Stomach smooth muscle (tissue), 2 donors: ENCODE measurements at regions not wholly inside any gene's neighbourhood (a gene's known extent, or its start where the extent isn't known, plus 50 kb on each side); places are given as distances from the start of the nearest gene placed in this dataset.

Experiments
- H3K27ac ChIP-seq: one replicate; pipeline ENCODE4 v1.7.0; 2013; ENCODE audit warnings: mild to moderate bottlenecking, low read length, inconsistent platforms
- H3K27me3 ChIP-seq, 2 donors: one replicate each; pipeline ENCODE4 v1.7.0; 2013; ENCODE audit warnings: low read length in 2 of 2; ENCODE audit not compliant: insufficient read depth in 2 of 2, control insufficient read depth in 1 of 2
- H3K36me3 ChIP-seq, 2 donors: one replicate each; pipeline ENCODE4 v1.7.0; 2013; ENCODE audit warnings: low read length in 2 of 2; ENCODE audit not compliant: control insufficient read depth in 2 of 2, insufficient read depth in 2 of 2
- H3K4me1 ChIP-seq: one replicate; pipeline ENCODE4 v1.7.0; 2013; ENCODE audit warnings: low read length; ENCODE audit not compliant: control insufficient read depth, insufficient read depth
- H3K4me3 ChIP-seq, 2 donors: one replicate each; pipeline ENCODE4 v1.7.0; 2013; ENCODE audit warnings: low read length in 2 of 2
- H3K9ac ChIP-seq, 2 donors: one replicate each; pipeline ENCODE4 v1.7.0; 2013; ENCODE audit warnings: low read length in 2 of 2, mild to moderate bottlenecking in 1 of 2
- H3K9me3 ChIP-seq, 2 donors: one replicate each; pipeline ENCODE4 v1.7.0; 2013; ENCODE audit warnings: low read length in 2 of 2; ENCODE audit not compliant: control insufficient read depth in 2 of 2
- donor health status: healthy.
- donor health status: Pancreatic carcinoma.

GRCh38 chr17:53588317-53588716 lies 234.4 kb upstream of the KIF2B start:
- H3K36me3 ChIP-seq = no peaks in the 10 kb centered on the region
- no peak overlapping the region for H3K27ac ChIP-seq
- H3K9ac ChIP-seq = no peak overlapping the region
- H3K27me3 ChIP-seq = no peaks in the 10 kb centered on the region
- H3K9me3 ChIP-seq = no peaks in the 10 kb centered on the region
- no peak overlapping the region for H3K4me3 ChIP-seq
- H3K4me1 ChIP-seq = no peaks in the 10 kb centered on the region

- Histone ChIP-seq H3K36me3 (no peaks in the 10 kb centered on the region), H3K27me3 (no peaks in the 10 kb centered on the region), H3K4me1 (no peaks in the 10 kb centered on the region), H3K9me3 (no peaks in the 10 kb centered on the region), H3K4me3 (no peak overlapping the region), H3K9ac (no peak overlapping the region), H3K27ac (no peak overlapping the region)
Measured at GRCh38 chr17:53574038-53574437, 248.7 kb upstream of the KIF2B start.

GRCh38 chr17:53571342-53571741 lies 251.4 kb upstream of the KIF2B start:
- Histone ChIP-seq H3K9me3 (no peaks in the 10 kb centered on the region), H3K9ac (no peak overlapping the region), H3K27ac (no peak overlapping the region), H3K27me3 (no peaks in the 10 kb centered on the region), H3K4me1 (no peaks in the 10 kb centered on the region), H3K36me3 (no peaks in the 10 kb centered on the region), H3K4me3 (no peak overlapping the region)

DNA sequence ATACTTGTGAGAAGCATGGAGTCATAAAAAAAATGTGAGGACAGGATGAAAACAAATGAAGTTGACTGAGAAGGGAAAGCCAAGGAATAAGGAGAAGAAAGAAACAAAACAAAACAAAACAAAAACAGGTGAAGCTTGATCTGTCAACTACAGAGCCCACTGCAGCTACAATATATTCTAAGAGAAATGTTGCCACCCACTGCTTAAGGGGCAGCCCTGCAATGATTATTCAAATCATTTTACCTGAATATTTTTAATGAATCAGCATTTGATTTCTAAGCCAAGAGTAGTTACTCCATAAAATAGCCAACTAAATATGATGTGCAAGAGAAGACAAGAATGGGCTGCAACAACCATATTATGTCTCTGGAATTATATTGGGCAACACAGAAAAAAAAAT lies 252.0 kb upstream of the KIF2B start:
- Histone ChIP-seq H3K4me3 (no peak overlapping the region), H3K27me3 (no peaks in the 10 kb centered on the region), H3K4me1 (no peaks in the 10 kb centered on the region), H3K9ac (no peak overlapping the region), H3K27ac (no peak overlapping the region), H3K9me3 (no peaks in the 10 kb centered on the region), H3K36me3 (no peaks in the 10 kb centered on the region)

GRCh38 chr17:53560953-53561352 lies 261.8 kb upstream of the KIF2B start:
- H3K4me3 ChIP-seq = no peak overlapping the region
- H3K27me3 ChIP-seq = no peaks in the 10 kb centered on the region
- no peaks in the 10 kb centered on the region for H3K36me3 ChIP-seq
- H3K4me1 ChIP-seq = no peaks in the 10 kb centered on the region
- no peak overlapping the region for H3K27ac ChIP-seq
- H3K9me3 ChIP-seq = no peaks in the 10 kb centered on the region
- H3K9ac ChIP-seq = no peak overlapping the region

DNA sequence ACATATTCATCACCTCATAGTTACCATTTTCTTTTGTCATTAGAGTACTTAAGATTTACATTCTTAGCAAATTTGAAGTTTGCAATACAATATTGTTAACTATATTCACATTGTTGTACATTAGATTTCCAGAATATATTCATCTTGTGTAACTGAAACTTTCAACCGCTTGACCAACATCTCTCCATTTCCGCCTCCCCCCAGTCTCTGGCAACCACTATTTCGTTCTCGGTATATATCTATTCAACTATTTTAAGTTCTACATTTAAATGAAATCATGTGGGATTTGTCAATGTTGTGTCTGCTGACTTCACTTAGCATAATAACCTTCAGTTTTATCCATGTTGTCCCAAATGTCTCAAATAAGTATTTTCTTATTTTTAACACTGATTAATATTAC lies 274.5 kb upstream of the KIF2B start:
- Histone ChIP-seq H3K4me1 (no peaks in the 10 kb centered on the region), H3K36me3 (no peaks in the 10 kb centered on the region), H3K9ac (no peak overlapping the region), H3K9me3 (no peaks in the 10 kb centered on the region), H3K4me3 (no peak overlapping the region), H3K27me3 (no peaks in the 10 kb centered on the region), H3K27ac (no peak overlapping the region)

DNA sequence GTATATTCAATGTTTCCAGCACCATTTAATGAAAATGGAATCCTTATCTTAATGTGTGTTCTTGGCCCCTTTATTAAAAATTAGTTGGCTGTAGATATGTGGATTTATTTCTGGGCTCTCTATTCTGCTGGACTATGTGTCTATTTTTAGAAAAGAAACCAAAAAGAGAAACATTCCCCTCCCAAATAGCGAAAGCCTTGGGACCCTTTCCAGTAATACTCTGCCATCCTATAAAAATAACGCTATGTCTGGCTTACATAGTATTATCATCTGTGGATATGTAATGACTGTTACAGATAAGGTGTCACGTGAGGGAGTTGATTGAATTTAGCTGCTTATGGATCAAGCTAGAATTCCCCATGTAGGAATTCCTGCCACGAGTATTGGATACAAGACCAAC lies 279.3 kb upstream of the KIF2B start:
- no peaks in the 10 kb centered on the region for H3K36me3 ChIP-seq
- no peaks in the 10 kb centered on the region for H3K4me1 ChIP-seq
- H3K27ac ChIP-seq = no peak overlapping the region
- H3K27me3 ChIP-seq = no peaks in the 10 kb centered on the region
- no peak overlapping the region for H3K9ac ChIP-seq
- H3K4me3 ChIP-seq = no peak overlapping the region
- no peaks in the 10 kb centered on the region for H3K9me3 ChIP-seq

GRCh38 chr17:53538129-53538617 lies 284.6 kb upstream of the KIF2B start:
- Histone ChIP-seq H3K27me3 (no peaks in the 10 kb centered on the region), H3K27ac (no peak overlapping the region), H3K4me3 (no peak overlapping the region), H3K36me3 (no peaks in the 10 kb centered on the region), H3K9me3 (no peaks in the 10 kb centered on the region), H3K9ac (no peak overlapping the region), H3K4me1 (no peaks in the 10 kb centered on the region)

- H3K9ac ChIP-seq = no peak overlapping the region
- H3K27me3 ChIP-seq = no peaks in the 10 kb centered on the region
- no peaks in the 10 kb centered on the region for H3K4me1 ChIP-seq
- H3K9me3 ChIP-seq = no peaks in the 10 kb centered on the region
- no peaks in the 10 kb centered on the region for H3K36me3 ChIP-seq
- H3K27ac ChIP-seq = no peak overlapping the region
- no peak overlapping the region for H3K4me3 ChIP-seq
Measured at GRCh38 chr17:53527473-53527872, 295.3 kb upstream of the KIF2B start.

DNA sequence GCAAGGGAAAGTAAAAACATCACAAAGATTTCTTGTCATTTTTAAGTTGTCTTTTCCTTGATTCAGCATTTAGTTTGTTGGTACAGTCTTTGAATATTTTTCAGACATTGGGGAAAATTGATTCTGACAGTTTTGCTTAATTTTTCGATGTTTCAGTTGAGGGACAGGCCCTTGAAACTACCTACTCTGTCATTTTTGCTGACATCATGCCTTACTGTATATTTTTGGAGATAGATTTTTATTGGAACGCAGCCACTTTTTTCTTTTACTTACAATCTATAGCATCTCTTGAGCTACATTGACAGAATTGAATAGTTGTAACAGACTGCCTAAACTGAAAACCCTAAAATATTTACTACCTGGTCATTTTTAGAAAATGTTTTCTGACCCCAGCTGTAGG lies 297.1 kb upstream of the KIF2B start:
- no peak overlapping the region for H3K27ac ChIP-seq
- no peaks in the 10 kb centered on the region for H3K9me3 ChIP-seq
- no peak overlapping the region for H3K9ac ChIP-seq
- no peaks in the 10 kb centered on the region for H3K27me3 ChIP-seq
- H3K4me3 ChIP-seq = no peak overlapping the region
- no peaks in the 10 kb centered on the region for H3K36me3 ChIP-seq
- no peaks in the 10 kb centered on the region for H3K4me1 ChIP-seq

GRCh38 chr17:53516636-53517035 lies 306.1 kb upstream of the KIF2B start:
- H3K9ac ChIP-seq = no peak overlapping the region
- H3K4me3 ChIP-seq = no peak overlapping the region
- H3K36me3 ChIP-seq = no peaks in the 10 kb centered on the region
- H3K4me1 ChIP-seq = no peaks in the 10 kb centered on the region
- H3K27me3 ChIP-seq = no peaks in the 10 kb centered on the region
- H3K27ac ChIP-seq = no peak overlapping the region
- no peaks in the 10 kb centered on the region for H3K9me3 ChIP-seq
